OCI-LY3 (cell line): ENCODE measurements at regions not wholly inside any gene's neighbourhood (a gene's known extent, or its start where the extent isn't known, plus 50 kb on each side); places are given as distances from the start of the nearest gene placed in this dataset.

Experiments used
- H2AFZ ChIP-seq: fragments of 200-600, 300-600 bp; shearing (Covaris generic); 2 replicates; pipeline ENCODE4 v1.6.0; 2014; ENCODE audit warnings: antibody characterized with exemption, low read depth, low read length
- H3K27ac ChIP-seq: fragments of 200-600, 300-600 bp; sonication (generic); 2 replicates; pipeline ENCODE4 v1.5.1; 2014; ENCODE audit warnings: mild to moderate bottlenecking, low read length, moderate library complexity, mixed read lengths
- H3K27me3 ChIP-seq: fragments of 200-600, 300-600 bp; sonication (generic); 2 replicates; pipeline ENCODE4 v1.6.1; 2014; ENCODE audit warnings: low read depth, low read length, mixed read lengths
- H3K36me3 ChIP-seq: fragments of 200-600, 300-600 bp; sonication (generic); replicated peaks from 2 replicates; pipeline ENCODE3; 2014; ENCODE audit warnings: low read depth, low read length, mixed read lengths
- H3K4me1 ChIP-seq: fragments of 300-600, 200-600 bp; sonication (generic); 2 replicates; pipeline ENCODE4 v1.6.1; 2014; ENCODE audit warnings: low read length, mixed read lengths
- H3K4me2 ChIP-seq: fragments of 200-600, 300-600 bp; sonication (generic); 2 replicates; pipeline ENCODE4 v1.6.1; 2014; ENCODE audit warnings: low read length, mixed read lengths
- H3K4me3 ChIP-seq: fragments of 300-600, 200-600 bp; sonication (generic); 2 replicates; pipeline ENCODE4 v1.5.1; 2014; ENCODE audit warnings: antibody characterized with exemption, mild to moderate bottlenecking, low read length, moderate library complexity
- H3K79me2 ChIP-seq: fragments of 300-600, 200-600 bp; shearing (Covaris generic); 2 replicates; pipeline ENCODE4 v1.6.1; 2014; ENCODE audit warnings: mild to moderate bottlenecking, low read length, mixed read lengths
- H3K9ac ChIP-seq: fragments of 300-600, 200-600 bp; shearing (Covaris generic); 2 replicates; pipeline ENCODE4 v1.6.0; 2014; ENCODE audit warnings: mild to moderate bottlenecking, low read length, moderate library complexity
- H3K9me3 ChIP-seq: fragments of 200-600, 300-600 bp; shearing (Covaris generic); 2 replicates; pipeline ENCODE4 v1.6.1; 2014; ENCODE audit warnings: low read length, mixed read lengths; ENCODE audit not compliant: insufficient read depth
- H4K20me1 ChIP-seq: fragments of 200-600, 300-600 bp; sonication (generic); 2 replicates; pipeline ENCODE4 v1.6.1; 2016; ENCODE audit warnings: low read length, mixed read lengths; ENCODE audit not compliant: insufficient read depth
- CTCF ChIP-seq: fragments of 200-600, 300-600 bp; sonication (generic); IDR thresholded peaks from 2 replicates; pipeline ENCODE4 v1.5.1; 2014; ENCODE audit warnings: antibody characterized with exemption, low read length, low read depth
- EZH2phosphoT487 ChIP-seq: fragments of 200-600 bp; shearing (Covaris generic); IDR thresholded peaks from 2 replicates; pipeline ENCODE4 v1.6.1; 2018; ENCODE audit warnings: antibody characterized with exemption, mixed run types, low read depth

DNA sequence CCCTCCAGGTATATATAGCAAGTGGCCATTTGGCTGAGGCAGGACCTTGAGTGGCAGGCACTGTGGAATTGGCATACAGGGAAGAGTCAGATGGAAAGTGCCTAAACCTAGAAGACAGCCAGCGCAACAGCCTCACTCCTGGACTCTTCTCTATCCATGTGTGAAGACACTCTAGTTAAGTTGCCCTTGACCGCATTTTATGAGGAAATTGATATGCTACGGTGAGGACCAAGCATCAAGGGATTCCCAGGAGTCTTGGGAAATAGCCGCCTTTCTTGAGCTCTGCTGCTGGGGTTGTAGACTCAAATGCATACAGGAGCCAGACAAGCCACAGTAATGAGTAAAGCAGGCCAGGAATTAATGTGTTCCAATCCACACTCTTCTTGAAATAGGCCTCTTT, 145.9 kb upstream of the KAZN start:
- H3K4me3 ChIP-seq, result no peak overlapping the region
- TF ChIP-seq EZH2phosphoT487 (no peak), CTCF (no peak)
- no peaks in the 10 kb centered on the region for H3K9me3 ChIP-seq
- no peak overlapping the region for H2AFZ ChIP-seq
- H4K20me1 ChIP-seq, result no peaks in the 10 kb centered on the region
- no peak overlapping the region for H3K4me2 ChIP-seq
- H3K4me1 ChIP-seq, result no peaks in the 10 kb centered on the region
- no peaks in the 10 kb centered on the region for H3K27me3 ChIP-seq
- no peak overlapping the region for H3K9ac ChIP-seq
- no peak overlapping the region for H3K27ac ChIP-seq
- no peaks in the 10 kb centered on the region for H3K36me3 ChIP-seq
- H3K79me2 ChIP-seq, result no peaks in the 10 kb centered on the region

DNA sequence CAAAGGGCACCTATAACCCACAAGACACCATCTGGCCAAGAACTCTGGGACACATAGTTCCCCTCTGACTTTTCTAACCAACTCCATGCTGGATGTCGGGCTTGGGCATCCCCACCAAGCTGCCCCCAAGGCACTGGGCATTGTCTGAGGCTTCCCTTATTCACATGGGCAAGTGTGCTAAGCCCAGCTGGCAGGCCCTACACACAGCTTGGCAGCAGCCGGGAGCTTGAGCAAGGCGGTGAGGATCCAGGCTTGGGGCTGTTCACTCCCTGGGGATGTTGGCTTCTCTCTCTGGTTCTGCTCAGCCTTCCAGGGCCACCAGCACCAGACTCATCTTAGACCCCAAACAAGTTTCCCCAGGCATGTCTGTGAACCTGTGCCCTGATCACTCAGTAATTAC, 138.3 kb upstream of the KAZN start:
- H3K9ac ChIP-seq, result no peak overlapping the region
- H3K36me3 ChIP-seq, result no peaks in the 10 kb centered on the region
- H3K79me2 ChIP-seq, result no peaks in the 10 kb centered on the region
- H2AFZ ChIP-seq, result no peak overlapping the region
- no peak for TF ChIP-seq EZH2phosphoT487
- TF ChIP-seq CTCF, result no peak
- H3K27ac ChIP-seq, result no peak overlapping the region
- no peak overlapping the region for H3K4me3 ChIP-seq
- no peaks in the 10 kb centered on the region for H4K20me1 ChIP-seq
- H3K27me3 ChIP-seq, result no peaks in the 10 kb centered on the region
- H3K4me2 ChIP-seq, result no peak overlapping the region
- no peaks in the 10 kb centered on the region for H3K4me1 ChIP-seq
- H3K9me3 ChIP-seq, result no peaks in the 10 kb centered on the region

GRCh38 chr1:14462851-14463250, 135.6 kb upstream of the KAZN start:
- no peaks in the 10 kb centered on the region for H3K79me2 ChIP-seq
- H3K36me3 ChIP-seq, result no peaks in the 10 kb centered on the region
- H3K4me2 ChIP-seq, result no peak overlapping the region
- no peak overlapping the region for H2AFZ ChIP-seq
- H3K27me3 ChIP-seq, result no peaks in the 10 kb centered on the region
- no peak overlapping the region for H3K4me3 ChIP-seq
- no peaks in the 10 kb centered on the region for H4K20me1 ChIP-seq
- H3K27ac ChIP-seq, result no peak overlapping the region
- TF ChIP-seq EZH2phosphoT487, result no peak
- no peak for TF ChIP-seq CTCF
- H3K9ac ChIP-seq, result no peak overlapping the region
- no peaks in the 10 kb centered on the region for H3K4me1 ChIP-seq
- no peaks in the 10 kb centered on the region for H3K9me3 ChIP-seq

DNA sequence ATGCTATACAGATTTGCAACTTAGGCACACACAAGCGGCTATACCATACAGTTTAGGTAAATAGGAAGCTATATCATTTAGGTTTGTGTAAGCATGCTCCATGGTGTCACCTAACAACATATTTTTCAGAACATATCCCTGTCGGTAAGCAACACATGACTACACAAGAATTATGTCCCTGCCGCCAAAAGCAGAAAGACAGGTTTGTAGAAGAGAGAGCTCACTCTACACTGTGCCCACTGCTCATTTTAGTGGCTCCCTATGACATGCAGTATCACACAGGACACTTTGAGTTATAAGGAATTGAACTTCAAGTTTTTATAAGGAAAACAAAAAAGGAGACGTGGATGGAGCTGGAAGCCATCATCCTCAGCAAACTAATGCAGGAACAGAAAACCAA, 132.5 kb upstream of the KAZN start:
- no peak overlapping the region for H3K4me2 ChIP-seq
- no peaks in the 10 kb centered on the region for H3K36me3 ChIP-seq
- H3K9ac ChIP-seq, result no peak overlapping the region
- H4K20me1 ChIP-seq, result no peaks in the 10 kb centered on the region
- no peak overlapping the region for H3K27ac ChIP-seq
- TF ChIP-seq CTCF, result no peak
- no peak for TF ChIP-seq EZH2phosphoT487
- H2AFZ ChIP-seq, result no peak overlapping the region
- H3K27me3 ChIP-seq, result no peaks in the 10 kb centered on the region
- H3K79me2 ChIP-seq, result no peaks in the 10 kb centered on the region
- no peak overlapping the region for H3K4me3 ChIP-seq
- H3K4me1 ChIP-seq, result no peaks in the 10 kb centered on the region
- H3K9me3 ChIP-seq, result no peaks in the 10 kb centered on the region
